AG10803 (cell line): ENCODE measurements at regions not wholly inside any gene's neighbourhood (a gene's known extent, or its start where the extent isn't known, plus 50 kb on each side); places are given as distances from the start of the nearest gene placed in this dataset.

ENCODE experiments used
- DNase-seq: peaks from one replicate; pipeline ENCODE4 v3.0.0; 2010; ENCODE audit warnings: low read depth
- H3K4me3 ChIP-seq: 2 replicates; pipeline ENCODE4 v1.5.1; 2011; ENCODE audit warnings: mild to moderate bottlenecking, low read length, control low read depth
- CTCF ChIP-seq: conservative IDR thresholded peaks from 2 replicates; pipeline ENCODE4 v1.5.1; 2011; ENCODE audit warnings: mild to moderate bottlenecking, low read length, control low read depth, inconsistent platforms

- H3K4me3 ChIP-seq, result no peak overlapping the region
- no peak for TF ChIP-seq CTCF
- DNase-seq, result peak; percentile 68
These were observed 220.8 kb downstream of the SNX18 start for GRCh38 chr5:54738118-54738972.

GRCh38 chr5:54736003-54736797, 218.6 kb downstream of the SNX18 start:
- no peak overlapping the region for H3K4me3 ChIP-seq
- DNase-seq, result no peak
- TF ChIP-seq CTCF, result no peak

GRCh38 chr5:54733101-54733500, 215.5 kb downstream of the SNX18 start:
- no peak for DNase-seq
- TF ChIP-seq CTCF, result no peak

GRCh38 chr5:54732108-54732507, 214.5 kb downstream of the SNX18 start:
- no peak overlapping the region for H3K4me3 ChIP-seq
- TF ChIP-seq CTCF, result no peak
- DNase-seq, result no peak

More at GRCh38 chr5:54733101-54733500, 215.5 kb downstream of the SNX18 start:
- no peak overlapping the region for H3K4me3 ChIP-seq

GRCh38 chr5:54728588-54728915, 211.0 kb downstream of the SNX18 start:
- no peak for DNase-seq
- H3K4me3 ChIP-seq, result no peak overlapping the region
- TF ChIP-seq CTCF, result no peak

GRCh38 chr5:54727874-54728587, 210.5 kb downstream of the SNX18 start:
- no peak for DNase-seq
- no peak for TF ChIP-seq CTCF
- no peak overlapping the region for H3K4me3 ChIP-seq
